ENCODE measurements at regions not wholly inside any gene's neighbourhood (a gene's known extent, or its start where the extent isn't known, plus 50 kb on each side); places are given as distances from the start of the nearest gene placed in this dataset.

- DNase-seq, result no peak
- no peak overlapping the region for H3K4me2 ChIP-seq (ENCODE audit: unreplicated experiment)
- TF ChIP-seq EZH2 (IDR thresholded peaks at IDR 0.05; ENCODE audit: insufficient read depth, poor library complexity, severe bottlenecking) (no peak), EZH2phosphoT487 (IDR thresholded peaks at IDR 0.05; ENCODE audit: insufficient read depth, low read depth) (no peak)
- no peak overlapping the region for H3K4me3 ChIP-seq
- 41 to 42% methylated on average over 9 of the region's 9 CpGs for WGBS, 2 experiments (ENCODE audit: low coverage in 1 of 2, low lambda C conversion rate in 2 of 2, missing lambda C conversion rate in 2 of 2)
- H3K27ac ChIP-seq, result no peak overlapping the region
- H3F3A ChIP-seq (ENCODE audit: insufficient read depth), result no peaks in the 10 kb centered on the region
- H3K9me3 ChIP-seq (ENCODE audit: low read depth), result no peaks in the 10 kb centered on the region
- no peaks in the 10 kb centered on the region for H3K36me3 ChIP-seq (ENCODE audit: low read depth)
- H2AFZ ChIP-seq, result no peak overlapping the region
- no peaks in the 10 kb centered on the region for H3K27me3 ChIP-seq (replicated peaks; ENCODE audit: insufficient read depth)
- H3K9me2 ChIP-seq (ENCODE audit: insufficient read depth), result no peaks in the 10 kb centered on the region
- in situ Hi-C loops (cut with MboI), result no loop called here
- no peaks in the 10 kb centered on the region for H3K79me2 ChIP-seq (ENCODE audit: insufficient read depth)
- no peaks in the 10 kb centered on the region for H3K4me1 ChIP-seq (ENCODE audit: insufficient read depth)
- H3K9ac ChIP-seq, result no peak overlapping the region
- H4K20me1 ChIP-seq (ENCODE audit: insufficient read depth), result no peaks in the 10 kb centered on the region
Observed at GRCh38 chr10:123480845-123481244, 185.3 kb upstream of the GPR26 start.

DNA sequence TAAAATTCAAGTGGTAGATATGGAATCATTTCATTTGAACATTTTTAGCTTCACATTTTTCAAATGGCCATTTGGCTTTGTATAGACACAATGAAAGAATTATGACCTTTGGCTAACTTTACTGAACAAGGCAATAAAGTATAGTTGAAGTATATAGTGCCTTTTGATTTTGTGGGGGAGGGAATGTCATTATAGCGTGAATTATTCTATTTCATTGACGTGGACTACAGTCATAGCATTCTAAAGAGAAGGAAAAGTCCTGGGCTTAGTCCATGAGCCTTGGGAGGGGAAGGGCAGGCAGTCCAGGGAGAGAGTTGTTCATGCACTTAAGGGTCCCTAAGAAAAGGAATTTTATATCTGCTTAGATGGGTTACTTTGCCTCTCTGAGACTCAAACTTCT is 181.4 kb upstream of the GPR26 start:
- no peaks in the 10 kb centered on the region for H4K20me1 ChIP-seq (ENCODE audit: insufficient read depth)
- H3K9ac ChIP-seq, result no peak overlapping the region
- no peak overlapping the region for H2AFZ ChIP-seq
- H3K4me3 ChIP-seq, result no peak overlapping the region
- no peak for DNase-seq
- no peaks in the 10 kb centered on the region for H3K79me2 ChIP-seq (ENCODE audit: insufficient read depth)
- no peaks in the 10 kb centered on the region for H3K9me2 ChIP-seq (ENCODE audit: insufficient read depth)
- 9 to 11% methylated on average over 2 of the region's 2 CpGs for WGBS, 2 experiments (ENCODE audit: low coverage in 1 of 2, low lambda C conversion rate in 2 of 2, missing lambda C conversion rate in 2 of 2)
- H3K9me3 ChIP-seq (ENCODE audit: low read depth), result no peaks in the 10 kb centered on the region
- no peaks in the 10 kb centered on the region for H3K36me3 ChIP-seq (ENCODE audit: low read depth)
- in situ Hi-C loops (cut with MboI), result no loop called here
- no peaks in the 10 kb centered on the region for H3K4me1 ChIP-seq (ENCODE audit: insufficient read depth)
- no peaks in the 10 kb centered on the region for H3K27me3 ChIP-seq (replicated peaks; ENCODE audit: insufficient read depth)
- H3K27ac ChIP-seq, result no peak overlapping the region
- TF ChIP-seq EZH2 (IDR thresholded peaks at IDR 0.05; ENCODE audit: insufficient read depth, poor library complexity, severe bottlenecking), result no peak
- no peak for TF ChIP-seq EZH2phosphoT487 (IDR thresholded peaks at IDR 0.05; ENCODE audit: insufficient read depth, low read depth)
- no peaks in the 10 kb centered on the region for H3F3A ChIP-seq (ENCODE audit: insufficient read depth)
- no peak overlapping the region for H3K4me2 ChIP-seq (ENCODE audit: unreplicated experiment)

DNA sequence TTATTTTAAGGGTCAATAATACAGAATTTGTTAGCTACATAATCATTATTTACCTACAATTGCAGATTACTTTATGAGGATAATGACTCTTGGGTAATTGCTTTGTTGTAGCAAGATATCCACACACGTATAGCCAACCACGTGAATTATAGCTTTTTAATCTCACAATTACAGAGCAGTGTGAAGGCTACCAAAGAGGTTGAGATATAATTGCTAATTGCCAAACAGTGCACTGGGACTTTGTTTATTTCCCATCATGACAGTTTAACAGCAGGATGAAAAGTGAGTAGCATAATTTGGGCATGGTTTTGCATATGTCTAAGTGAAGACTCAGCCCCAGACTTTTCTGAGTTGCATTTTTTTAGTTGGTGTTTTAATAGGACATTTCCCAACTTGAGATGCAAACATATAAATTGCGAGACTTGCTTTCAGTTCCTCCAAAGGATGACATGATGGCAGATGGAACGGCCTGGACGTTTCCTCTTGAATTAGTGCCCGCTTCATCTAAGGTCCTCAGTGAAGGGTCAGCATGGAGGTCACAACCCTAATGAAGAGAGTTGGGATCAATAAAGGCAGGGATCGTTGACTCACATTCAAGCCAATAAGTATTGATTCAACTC is 180.7 kb upstream of the GPR26 start:
- Histone ChIP-seq H3K4me3 (no peak overlapping the region), H3K36me3 (ENCODE audit: low read depth) (no peaks in the 10 kb centered on the region), H3K79me2 (ENCODE audit: insufficient read depth) (no peaks in the 10 kb centered on the region), H3K27ac (no peak overlapping the region), H4K20me1 (ENCODE audit: insufficient read depth) (no peaks in the 10 kb centered on the region), H3F3A (ENCODE audit: insufficient read depth) (no peaks in the 10 kb centered on the region), H3K27me3 (replicated peaks; ENCODE audit: insufficient read depth) (no peaks in the 10 kb centered on the region), H3K9ac (no peak overlapping the region), H3K4me1 (ENCODE audit: insufficient read depth) (no peaks in the 10 kb centered on the region), H2AFZ (no peak overlapping the region), H3K9me3 (ENCODE audit: low read depth) (no peaks in the 10 kb centered on the region), H3K4me2 (ENCODE audit: unreplicated experiment) (no peak overlapping the region), H3K9me2 (ENCODE audit: insufficient read depth) (no peaks in the 10 kb centered on the region)
- 19 to 24% methylated on average over 7 of the region's 7 CpGs for WGBS, 2 experiments (ENCODE audit: low coverage in 1 of 2, low lambda C conversion rate in 2 of 2, missing lambda C conversion rate in 2 of 2)
- no peak for DNase-seq
- TF ChIP-seq EZH2 (IDR thresholded peaks at IDR 0.05; ENCODE audit: insufficient read depth, poor library complexity, severe bottlenecking) (no peak), EZH2phosphoT487 (IDR thresholded peaks at IDR 0.05; ENCODE audit: insufficient read depth, low read depth) (no peak)
- in situ Hi-C loops (cut with MboI), result no loop called here

DNA sequence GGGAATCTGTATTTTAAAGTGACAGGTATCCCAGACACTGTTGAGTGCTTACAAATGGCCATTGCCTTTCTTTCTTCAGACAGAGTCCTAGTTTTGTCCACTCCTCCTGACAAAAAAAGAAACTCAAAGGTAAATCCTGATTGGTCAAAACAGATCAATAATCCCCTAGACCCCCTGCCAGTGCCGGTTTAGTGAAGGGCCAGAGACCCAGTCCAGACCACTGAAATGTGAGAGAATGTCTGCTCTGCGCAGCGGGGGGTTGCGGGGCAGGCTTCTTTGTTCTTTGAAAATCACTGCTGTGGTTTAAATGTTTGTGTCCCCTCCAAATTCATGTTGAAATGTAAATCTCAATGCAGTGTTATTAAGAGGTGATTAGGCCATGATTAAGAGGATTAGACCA is 177.7 kb upstream of the GPR26 start:
- no peak overlapping the region for H3K9ac ChIP-seq
- H3K9me2 ChIP-seq (ENCODE audit: insufficient read depth), result no peaks in the 10 kb centered on the region
- no peaks in the 10 kb centered on the region for H3K27me3 ChIP-seq (replicated peaks; ENCODE audit: insufficient read depth)
- no peak overlapping the region for H2AFZ ChIP-seq
- no peaks in the 10 kb centered on the region for H4K20me1 ChIP-seq (ENCODE audit: insufficient read depth)
- H3K4me3 ChIP-seq, result no peak overlapping the region
- no peak overlapping the region for H3K4me2 ChIP-seq (ENCODE audit: unreplicated experiment)
- no peaks in the 10 kb centered on the region for H3F3A ChIP-seq (ENCODE audit: insufficient read depth)
- no peaks in the 10 kb centered on the region for H3K36me3 ChIP-seq (ENCODE audit: low read depth)
- no peaks in the 10 kb centered on the region for H3K79me2 ChIP-seq (ENCODE audit: insufficient read depth)
- TF ChIP-seq EZH2phosphoT487 (IDR thresholded peaks at IDR 0.05; ENCODE audit: insufficient read depth, low read depth) (no peak), EZH2 (IDR thresholded peaks at IDR 0.05; ENCODE audit: insufficient read depth, poor library complexity, severe bottlenecking) (no peak)
- in situ Hi-C loops (cut with MboI), result no loop called here
- no peaks in the 10 kb centered on the region for H3K4me1 ChIP-seq (ENCODE audit: insufficient read depth)
- H3K9me3 ChIP-seq (ENCODE audit: low read depth), result no peaks in the 10 kb centered on the region
- H3K27ac ChIP-seq, result no peak overlapping the region
- WGBS, 2 experiments (ENCODE audit: low coverage in 1 of 2, low lambda C conversion rate in 2 of 2, missing lambda C conversion rate in 2 of 2), result 42 to 47% methylated on average over 4 of the region's 4 CpGs
- DNase-seq, result no peak

DNA sequence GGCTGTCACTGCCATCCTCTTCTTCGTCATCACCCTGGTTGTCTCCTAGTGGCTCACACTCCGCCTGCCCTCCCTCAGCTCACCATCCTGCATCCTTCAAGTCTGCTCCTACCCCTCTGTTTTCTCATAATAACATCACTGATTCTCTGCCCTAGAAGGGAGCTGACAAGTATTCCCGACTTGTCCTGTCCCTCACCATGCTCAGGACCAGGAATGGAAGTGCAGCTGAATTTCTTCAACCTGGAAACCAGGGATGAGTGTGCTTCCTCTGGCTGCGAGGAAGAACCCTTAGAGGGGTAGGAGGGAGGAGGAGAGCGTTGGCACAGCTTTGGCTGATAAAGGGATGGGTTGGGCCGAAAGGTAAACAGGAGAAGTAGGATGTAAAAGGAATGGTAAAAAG is 174.8 kb upstream of the GPR26 start:
- no peak for TF ChIP-seq EZH2 (IDR thresholded peaks at IDR 0.05; ENCODE audit: insufficient read depth, poor library complexity, severe bottlenecking)
- no peak for TF ChIP-seq EZH2phosphoT487 (IDR thresholded peaks at IDR 0.05; ENCODE audit: insufficient read depth, low read depth)
- H3K9me3 ChIP-seq (ENCODE audit: low read depth), result no peaks in the 10 kb centered on the region
- no peaks in the 10 kb centered on the region for H3K36me3 ChIP-seq (ENCODE audit: low read depth)
- no peak overlapping the region for H3K4me2 ChIP-seq (ENCODE audit: unreplicated experiment)
- in situ Hi-C loops (cut with MboI), result no loop called here
- no peak overlapping the region for H2AFZ ChIP-seq
- no peak overlapping the region for H3K9ac ChIP-seq
- H3K27me3 ChIP-seq (replicated peaks; ENCODE audit: insufficient read depth), result no peaks in the 10 kb centered on the region
- 32% methylated on average over 6 of the region's 6 CpGs for WGBS, 2 experiments (ENCODE audit: low coverage in 1 of 2, low lambda C conversion rate in 2 of 2, missing lambda C conversion rate in 2 of 2)
- H3K79me2 ChIP-seq (ENCODE audit: insufficient read depth), result no peaks in the 10 kb centered on the region
- H3K9me2 ChIP-seq (ENCODE audit: insufficient read depth), result no peaks in the 10 kb centered on the region
- no peak for DNase-seq
- H3K4me3 ChIP-seq, result no peak overlapping the region
- no peak overlapping the region for H3K27ac ChIP-seq
- H3K4me1 ChIP-seq (ENCODE audit: insufficient read depth), result no peaks in the 10 kb centered on the region
- no peaks in the 10 kb centered on the region for H3F3A ChIP-seq (ENCODE audit: insufficient read depth)
- H4K20me1 ChIP-seq (ENCODE audit: insufficient read depth), result no peaks in the 10 kb centered on the region

All from GM23248 (cell line).